Endodermal cell (in vitro differentiated cells): ENCODE measurements at regions not wholly inside any gene's neighbourhood (a gene's known extent, or its start where the extent isn't known, plus 50 kb on each side); places are given as distances from the start of the nearest gene placed in this dataset.

ENCODE experiments used
- DNase-seq: peaks from one replicate; pipeline ENCODE4 v3.0.0-alpha.2; 2017
- H3K27ac ChIP-seq: 2 replicates; pipeline ENCODE4 v1.5.1; 2013; ENCODE audit warnings: mild to moderate bottlenecking, low read depth, low read length, moderate library complexity
- H3K27me3 ChIP-seq: 2 replicates; pipeline ENCODE4 v1.6.1; 2013; ENCODE audit warnings: mild to moderate bottlenecking, low read length, moderate library complexity; ENCODE audit not compliant: insufficient read depth, control insufficient read depth, poor library complexity, severe bottlenecking
- H3K36me3 ChIP-seq: 2 replicates; pipeline ENCODE4 v1.7.0; 2013; ENCODE audit warnings: mild to moderate bottlenecking, low read length, moderate library complexity; ENCODE audit not compliant: control insufficient read depth, insufficient read depth
- H3K4me1 ChIP-seq: one replicate; pipeline ENCODE4 v1.7.0; 2013; ENCODE audit warnings: low read length; ENCODE audit not compliant: control insufficient read depth, insufficient read depth
- H3K4me3 ChIP-seq: 2 replicates; pipeline ENCODE4 v1.5.1; 2013; ENCODE audit warnings: mild to moderate bottlenecking, low read length, moderate library complexity
- H3K9ac ChIP-seq: 2 replicates; pipeline ENCODE4 v1.6.1; 2013; ENCODE audit warnings: mild to moderate bottlenecking, low read length, moderate library complexity; ENCODE audit not compliant: poor library complexity, severe bottlenecking; ENCODE audit errors: extremely low read depth
- H3K9me3 ChIP-seq: 2 replicates; pipeline ENCODE4 v1.6.1; 2013; ENCODE audit warnings: mild to moderate bottlenecking, low read length, moderate library complexity; ENCODE audit not compliant: control insufficient read depth
- H3K27ac Mint-ChIP-seq: 2 replicates; pipeline ENCODE4 v1.8.0; 2020; ENCODE audit warnings: mixed read lengths
- H3K27me3 Mint-ChIP-seq: 2 replicates; pipeline ENCODE4 v1.8.0; 2021; ENCODE audit warnings: mild to moderate bottlenecking, mixed read lengths; ENCODE audit not compliant: insufficient read depth
- H3K36me3 Mint-ChIP-seq: 2 replicates; pipeline ENCODE4 v1.8.0; 2020; ENCODE audit warnings: low read depth, mixed read lengths
- H3K4me1 Mint-ChIP-seq: 2 replicates; pipeline ENCODE4 v1.8.0; 2020; ENCODE audit warnings: mixed read lengths
- H3K4me3 Mint-ChIP-seq: 2 replicates; pipeline ENCODE4 v1.8.0; 2020; ENCODE audit warnings: mild to moderate bottlenecking, moderate library complexity, mixed read lengths
- H3K9me3 Mint-ChIP-seq: 2 replicates; pipeline ENCODE4 v1.8.0; 2020; ENCODE audit warnings: mild to moderate bottlenecking, mixed read lengths
- WGBS, 2 experiments: methylation state at CpG; one replicate each; pipeline versions ENCODE4 v1.1.5 to v1.1.7; 2013; ENCODE audit warnings: missing lambda C conversion rate in 2 of 2, mixed read lengths in 1 of 2; ENCODE audit not compliant: insufficient coverage in 1 of 2, insufficient read length in 1 of 2; 5-methylcytosine and 5-hydroxymethylcytosine counted together
- TF ChIP-seq, protein P1 (sequence below): fragments of 200-600 bp; sonication (generic); conservative IDR thresholded peaks from 2 replicates; pipeline ENCODE4 v1.5.0; 2021; ENCODE audit warnings: antibody characterized with exemption, mild to moderate bottlenecking

DNA sequence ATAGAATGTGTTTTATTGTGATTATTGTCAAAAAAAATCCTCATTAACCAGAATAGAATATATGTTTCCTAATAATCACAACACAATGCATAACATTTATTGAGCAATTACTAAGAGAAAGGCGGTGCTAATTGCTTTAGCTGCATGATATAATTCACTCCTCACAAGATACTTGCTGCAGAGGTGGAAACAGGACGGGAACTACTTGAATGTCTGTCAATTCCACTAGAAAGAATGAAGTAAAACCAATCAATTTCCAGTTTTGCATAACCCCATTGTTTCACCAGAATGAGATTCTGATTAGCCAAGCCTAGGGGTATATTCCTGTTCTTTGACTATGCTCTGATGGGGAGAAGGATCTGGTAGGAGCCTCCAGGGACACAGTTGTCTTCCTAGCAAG, 239.1 kb upstream of the NRP1 start:
- Histone ChIP-seq H3K27me3 (no peaks in the 10 kb centered on the region), H3K27ac (no peak overlapping the region), H3K4me3 (no peak overlapping the region), H3K9me3 (no peaks in the 10 kb centered on the region), H3K9ac (no peak overlapping the region), H3K4me1 (no peaks in the 10 kb centered on the region), H3K36me3 (no peaks in the 10 kb centered on the region)
- no peaks in the 10 kb centered on the region for H3K27me3 Mint-ChIP-seq
- no peaks in the 10 kb centered on the region for H3K36me3 Mint-ChIP-seq
- 91% methylated on average over 2 of the region's 2 CpGs; no CpG with 5 or more reads in 1 of the 2 experiments for WGBS, 2 experiments
- no peak overlapping the region for H3K4me3 Mint-ChIP-seq
- no peaks in the 10 kb centered on the region for H3K9me3 Mint-ChIP-seq
- no peaks in the 10 kb centered on the region for H3K4me1 Mint-ChIP-seq
- DNase-seq: no peak
- no peak overlapping the region for H3K27ac Mint-ChIP-seq
- TF ChIP-seq, protein P1, sequence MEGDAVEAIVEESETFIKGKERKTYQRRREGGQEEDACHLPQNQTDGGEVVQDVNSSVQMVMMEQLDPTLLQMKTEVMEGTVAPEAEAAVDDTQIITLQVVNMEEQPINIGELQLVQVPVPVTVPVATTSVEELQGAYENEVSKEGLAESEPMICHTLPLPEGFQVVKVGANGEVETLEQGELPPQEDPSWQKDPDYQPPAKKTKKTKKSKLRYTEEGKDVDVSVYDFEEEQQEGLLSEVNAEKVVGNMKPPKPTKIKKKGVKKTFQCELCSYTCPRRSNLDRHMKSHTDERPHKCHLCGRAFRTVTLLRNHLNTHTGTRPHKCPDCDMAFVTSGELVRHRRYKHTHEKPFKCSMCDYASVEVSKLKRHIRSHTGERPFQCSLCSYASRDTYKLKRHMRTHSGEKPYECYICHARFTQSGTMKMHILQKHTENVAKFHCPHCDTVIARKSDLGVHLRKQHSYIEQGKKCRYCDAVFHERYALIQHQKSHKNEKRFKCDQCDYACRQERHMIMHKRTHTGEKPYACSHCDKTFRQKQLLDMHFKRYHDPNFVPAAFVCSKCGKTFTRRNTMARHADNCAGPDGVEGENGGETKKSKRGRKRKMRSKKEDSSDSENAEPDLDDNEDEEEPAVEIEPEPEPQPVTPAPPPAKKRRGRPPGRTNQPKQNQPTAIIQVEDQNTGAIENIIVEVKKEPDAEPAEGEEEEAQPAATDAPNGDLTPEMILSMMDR: no peak

DNA sequence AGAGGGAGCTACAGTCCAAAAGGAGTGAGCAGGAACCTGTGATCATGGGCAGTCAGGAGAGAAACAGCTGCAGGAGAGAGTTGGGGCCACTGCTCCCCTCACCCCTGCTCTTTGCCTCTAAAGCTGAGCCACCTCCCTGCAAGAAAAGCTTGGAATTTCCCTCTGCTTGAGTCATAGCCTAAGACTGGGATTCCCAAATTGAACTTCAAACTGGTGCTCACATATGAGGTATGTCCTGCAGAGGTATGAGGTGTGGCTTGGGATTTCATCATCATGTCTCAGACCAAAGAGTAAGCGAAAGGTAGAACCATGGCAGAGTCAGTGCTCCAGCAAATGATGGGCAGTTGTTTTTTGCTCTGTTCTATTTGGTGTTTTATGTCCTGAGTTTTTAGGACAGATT, 237.1 kb upstream of the NRP1 start:
- H3K9me3 Mint-ChIP-seq: no peaks in the 10 kb centered on the region
- TF ChIP-seq, protein P1: no peak

DNA sequence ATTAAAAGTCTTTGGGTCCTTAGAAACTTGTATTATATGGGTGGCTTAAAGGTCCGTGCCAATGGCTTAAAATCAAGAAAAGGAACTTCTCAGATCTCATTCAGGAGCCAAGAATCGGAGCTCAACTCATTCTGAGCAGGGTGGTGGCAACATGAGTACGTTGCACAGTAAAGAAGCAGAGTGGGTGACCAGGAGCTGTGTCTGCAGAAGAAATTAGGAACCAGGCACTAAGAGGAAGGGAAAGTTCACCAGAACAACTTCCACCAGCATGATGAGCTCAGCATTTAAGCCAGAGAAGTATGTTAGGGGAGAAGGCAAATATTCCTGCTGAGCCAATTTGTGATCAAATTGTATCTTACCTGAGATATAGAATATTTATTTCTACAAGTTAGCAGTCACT, 236.0 kb upstream of the NRP1 start:
- Mint-ChIP-seq H3K4me3 (no peak overlapping the region), H3K9me3 (no peaks in the 10 kb centered on the region), H3K4me1 (no peaks in the 10 kb centered on the region), H3K27ac (no peak overlapping the region), H3K36me3 (no peaks in the 10 kb centered on the region), H3K27me3 (no peaks in the 10 kb centered on the region)
- Histone ChIP-seq H3K9me3 (no peaks in the 10 kb centered on the region), H3K27ac (no peak overlapping the region), H3K9ac (no peak overlapping the region), H3K36me3 (no peaks in the 10 kb centered on the region), H3K4me1 (no peaks in the 10 kb centered on the region), H3K4me3 (no peak overlapping the region), H3K27me3 (no peaks in the 10 kb centered on the region)
- TF ChIP-seq, protein P1: no peak
- 88 to 100% methylated on average over 1 to 3 of the region's 3 CpGs for WGBS, 2 experiments
- no peak for DNase-seq

More for the DNA sequence above, 237.1 kb upstream of the NRP1 start:
- no peak for DNase-seq
- Mint-ChIP-seq H3K4me1 (no peaks in the 10 kb centered on the region), H3K27ac (no peak overlapping the region), H3K27me3 (no peaks in the 10 kb centered on the region), H3K36me3 (no peaks in the 10 kb centered on the region), H3K4me3 (no peak overlapping the region)
- Histone ChIP-seq H3K4me1 (no peaks in the 10 kb centered on the region), H3K36me3 (no peaks in the 10 kb centered on the region), H3K9ac (no peak overlapping the region), H3K27ac (no peak overlapping the region), H3K9me3 (no peaks in the 10 kb centered on the region), H3K27me3 (no peaks in the 10 kb centered on the region), H3K4me3 (no peak overlapping the region)
- WGBS, 2 experiments: 100% methylated on average over 1 of the region's 1 CpG
